ENCODE measurements at regions not wholly inside any gene's neighbourhood (a gene's known extent, or its start where the extent isn't known, plus 50 kb on each side); places are given as distances from the start of the nearest gene placed in this dataset.

DNA sequence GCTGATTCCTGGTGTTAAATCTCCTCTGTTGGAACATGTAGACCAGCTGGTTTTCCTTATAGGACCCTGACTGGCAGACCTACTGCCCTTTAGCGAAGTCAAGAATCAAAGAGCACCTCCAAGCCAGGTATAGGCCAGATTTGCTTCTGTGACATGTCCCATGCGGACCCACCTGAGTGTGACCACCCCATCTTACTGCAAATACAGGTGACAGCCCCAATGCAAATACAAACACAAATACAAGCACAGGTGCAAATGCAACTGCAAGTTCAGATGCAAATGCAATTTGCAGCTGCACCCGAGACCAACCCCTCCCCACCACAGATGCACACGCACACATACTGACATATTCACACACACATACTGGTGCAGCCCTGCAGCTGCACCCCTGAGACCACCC lies 72.3 kb downstream of the SIK1 start:
- ChIA-PET CTCF (no interaction called here), POLR2A (ENCODE audit: unreplicated experiment) (no interaction called here)
- ATAC-seq (no peak), DNase-seq (no peak)
- BruUV-seq (replicated peaks): no TSS peak
- intact Hi-C loops (cut with micrococcal nuclease): no loop called here
- Histone ChIP-seq H3K79me2 (ENCODE audit: low read length) (no peaks in the 10 kb centered on the region), H3K9me2 (replicated peaks; ENCODE audit: low read length) (no peaks in the 10 kb centered on the region), H3K27me3 (ENCODE audit: low read length) (no peaks in the 10 kb centered on the region), H3K36me3 (ENCODE audit: low read depth, low read length) (no peaks in the 10 kb centered on the region), H4K20me1 (ENCODE audit: low read length) (no peaks in the 10 kb centered on the region), H3K4me3 (ENCODE audit: low read length) (no peak overlapping the region), H3K27ac (ENCODE audit: low read length) (no peak overlapping the region), H3K9me3 (ENCODE audit: low read length) (no peaks in the 10 kb centered on the region), H3K4me1 (ENCODE audit: insufficient read depth, low read length) (no peaks in the 10 kb centered on the region), H3K4me2 (ENCODE audit: low read length) (no peak overlapping the region), H3F3A (ENCODE audit: low read length, unreplicated experiment) (no peaks in the 10 kb centered on the region), H3K9ac (ENCODE audit: low read length) (no peak overlapping the region), H2AFZ (ENCODE audit: low read length) (no peak overlapping the region)
- TF ChIP-seq EZH2 (IDR thresholded peaks at IDR 0.05; ENCODE audit: low read length, unreplicated experiment): no peak
- TF ChIP-seq CTCF (conservative IDR thresholded peaks at IDR 0.05; ENCODE audit: low read depth, low read length): no peak
- no peak for TF ChIP-seq EZH2phosphoT487 (IDR thresholded peaks at IDR 0.05; ENCODE audit: borderline replicate concordance, low read length)

GRCh38 chr21:43354026-43354420 lies 72.9 kb downstream of the SIK1 start:
- no peak overlapping the region for H3K4me3 ChIP-seq (ENCODE audit: low read length)
- no peaks in the 10 kb centered on the region for H3K9me3 ChIP-seq (ENCODE audit: low read length)
- H4K20me1 ChIP-seq (ENCODE audit: low read length): no peaks in the 10 kb centered on the region
- no peaks in the 10 kb centered on the region for H3K9me2 ChIP-seq (replicated peaks; ENCODE audit: low read length)
- ChIA-PET CTCF (no interaction called here), POLR2A (ENCODE audit: unreplicated experiment) (no interaction called here)
- no peaks in the 10 kb centered on the region for H3K79me2 ChIP-seq (ENCODE audit: low read length)
- H2AFZ ChIP-seq (ENCODE audit: low read length): no peak overlapping the region
- no peak overlapping the region for H3K27ac ChIP-seq (ENCODE audit: low read length)
- no peaks in the 10 kb centered on the region for H3K36me3 ChIP-seq (ENCODE audit: low read depth, low read length)
- H3K4me2 ChIP-seq (ENCODE audit: low read length): no peak overlapping the region
- no peaks in the 10 kb centered on the region for H3F3A ChIP-seq (ENCODE audit: low read length, unreplicated experiment)
- TF ChIP-seq EZH2 (IDR thresholded peaks at IDR 0.05; ENCODE audit: low read length, unreplicated experiment) (no peak), CTCF (conservative IDR thresholded peaks at IDR 0.05; ENCODE audit: low read depth, low read length) (no peak), EZH2phosphoT487 (IDR thresholded peaks at IDR 0.05; ENCODE audit: borderline replicate concordance, low read length) (no peak)
- intact Hi-C loops (cut with micrococcal nuclease): no loop called here
- no peak overlapping the region for H3K9ac ChIP-seq (ENCODE audit: low read length)
- no TSS peak for BruUV-seq (replicated peaks)
- ATAC-seq (no peak), DNase-seq (no peak)
- no peaks in the 10 kb centered on the region for H3K4me1 ChIP-seq (ENCODE audit: insufficient read depth, low read length)
- H3K27me3 ChIP-seq (ENCODE audit: low read length): no peaks in the 10 kb centered on the region

GRCh38 chr21:43353282-43354025 lies 73.5 kb downstream of the SIK1 start:
- no peak overlapping the region for H2AFZ ChIP-seq (ENCODE audit: low read length)
- H3F3A ChIP-seq (ENCODE audit: low read length, unreplicated experiment): no peaks in the 10 kb centered on the region
- H3K4me2 ChIP-seq (ENCODE audit: low read length): no peak overlapping the region
- no peaks in the 10 kb centered on the region for H3K79me2 ChIP-seq (ENCODE audit: low read length)
- ATAC-seq (no peak), DNase-seq (no peak)
- intact Hi-C loops (cut with micrococcal nuclease): no loop called here
- no peaks in the 10 kb centered on the region for H3K36me3 ChIP-seq (ENCODE audit: low read depth, low read length)
- H3K27ac ChIP-seq (ENCODE audit: low read length): no peak overlapping the region
- ChIA-PET POLR2A (ENCODE audit: unreplicated experiment) (no interaction called here), CTCF (no interaction called here)
- H3K4me3 ChIP-seq (ENCODE audit: low read length): no peak overlapping the region
- no peak overlapping the region for H3K9ac ChIP-seq (ENCODE audit: low read length)
- TF ChIP-seq EZH2phosphoT487 (IDR thresholded peaks at IDR 0.05; ENCODE audit: borderline replicate concordance, low read length) (no peak), CTCF (conservative IDR thresholded peaks at IDR 0.05; ENCODE audit: low read depth, low read length) (no peak), EZH2 (IDR thresholded peaks at IDR 0.05; ENCODE audit: low read length, unreplicated experiment) (no peak)
- no peaks in the 10 kb centered on the region for H3K27me3 ChIP-seq (ENCODE audit: low read length)
- H3K4me1 ChIP-seq (ENCODE audit: insufficient read depth, low read length): no peaks in the 10 kb centered on the region
- no peaks in the 10 kb centered on the region for H3K9me3 ChIP-seq (ENCODE audit: low read length)
- H3K9me2 ChIP-seq (replicated peaks; ENCODE audit: low read length): no peaks in the 10 kb centered on the region
- no TSS peak for BruUV-seq (replicated peaks)
- H4K20me1 ChIP-seq (ENCODE audit: low read length): no peaks in the 10 kb centered on the region
